ENCODE measurements at regions not wholly inside any gene's neighbourhood (a gene's known extent, or its start where the extent isn't known, plus 50 kb on each side); places are given as distances from the start of the nearest gene placed in this dataset.
"Not testable (repeated sequence)": the region's sequence is repeated elsewhere in the genome, so short reads cannot be mapped to it uniquely, and the experiment has no call there.

DNA sequence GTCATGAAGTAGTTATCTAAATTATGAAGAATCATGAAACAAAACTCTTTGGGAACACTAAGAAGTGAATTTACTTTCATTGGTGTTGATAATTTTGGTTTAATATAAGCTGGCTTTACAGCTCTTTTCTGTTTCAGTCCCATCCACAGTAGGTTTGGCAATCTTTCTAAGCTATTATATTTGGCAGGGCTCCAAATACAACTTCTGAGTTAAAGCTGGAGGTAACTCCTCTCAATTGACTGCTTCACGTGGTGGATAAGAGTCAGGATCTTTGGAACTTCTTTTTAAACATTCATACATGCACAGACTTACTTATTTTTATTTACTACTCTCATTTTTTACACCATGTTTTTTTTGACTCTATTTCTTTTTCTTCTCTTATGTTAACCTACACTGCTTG, 106.5 kb upstream of the EPHA3 start:
- H3K27me3 ChIP-seq (ENCODE audit: control insufficient read depth, insufficient read depth, low read length): no peaks in the 10 kb centered on the region
- H3K9ac ChIP-seq (ENCODE audit: low read length): no peak overlapping the region
- no peak overlapping the region for H3K4me3 ChIP-seq (ENCODE audit: low read length)
- no peaks in the 10 kb centered on the region for H3K4me1 ChIP-seq (ENCODE audit: control insufficient read depth, low read depth, low read length)
- no peaks in the 10 kb centered on the region for H3K36me3 ChIP-seq (ENCODE audit: control insufficient read depth, low read depth, low read length)
- no peaks in the 10 kb centered on the region for H3K9me3 ChIP-seq (ENCODE audit: control insufficient read depth, low read depth, low read length)
- no peak overlapping the region for H3K27ac ChIP-seq (ENCODE audit: low read length)

DNA sequence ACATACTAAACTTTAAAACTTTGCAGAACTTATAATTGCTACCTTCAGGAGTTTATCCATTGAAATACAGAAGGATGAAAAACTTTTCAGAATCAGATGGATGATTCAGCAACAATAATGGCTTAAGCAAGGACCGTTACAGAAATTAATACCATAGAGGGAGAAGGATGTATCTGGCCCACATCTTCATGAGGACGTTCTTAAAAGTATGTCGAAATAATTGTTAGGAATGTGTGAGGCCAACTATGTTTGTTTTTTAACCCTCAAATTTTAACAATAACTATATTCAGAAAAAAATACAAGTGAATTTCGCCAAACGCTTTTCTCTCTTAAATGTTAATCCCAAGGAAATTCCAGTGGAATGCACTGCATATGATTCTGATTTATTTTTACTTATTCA, 105.2 kb upstream of the EPHA3 start:
- H3K4me1 ChIP-seq (ENCODE audit: control insufficient read depth, low read depth, low read length): no peaks in the 10 kb centered on the region

DNA sequence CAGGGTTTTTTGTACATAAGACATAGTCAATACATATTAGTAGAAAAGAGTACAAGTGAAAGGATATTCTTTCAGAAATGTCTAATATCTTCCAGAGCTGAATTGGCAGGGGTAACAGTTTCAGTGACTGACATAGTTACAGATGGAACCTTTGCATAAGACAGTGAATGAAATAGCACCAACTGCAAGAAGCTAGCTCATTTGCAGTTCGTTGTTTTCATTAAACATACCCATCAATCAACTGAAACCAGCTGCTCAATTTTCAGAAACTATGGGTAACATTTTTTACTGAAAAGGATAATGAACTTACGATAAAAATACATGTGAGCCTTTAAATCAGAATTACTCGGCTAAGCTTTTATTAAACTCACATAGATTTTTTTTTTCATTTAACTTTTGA, 93.9 kb upstream of the EPHA3 start:
- no peaks in the 10 kb centered on the region for H3K9me3 ChIP-seq (ENCODE audit: control insufficient read depth, low read depth, low read length)
- H3K36me3 ChIP-seq (ENCODE audit: control insufficient read depth, low read depth, low read length): no peaks in the 10 kb centered on the region
- H3K4me3 ChIP-seq (ENCODE audit: low read length): no peak overlapping the region
- no peak overlapping the region for H3K9ac ChIP-seq (ENCODE audit: low read length)
- no peaks in the 10 kb centered on the region for H3K27me3 ChIP-seq (ENCODE audit: control insufficient read depth, insufficient read depth, low read length)
- H3K27ac ChIP-seq (ENCODE audit: low read length): no peak overlapping the region
- no peaks in the 10 kb centered on the region for H3K4me1 ChIP-seq (ENCODE audit: control insufficient read depth, low read depth, low read length)

More for the DNA sequence above, 105.2 kb upstream of the EPHA3 start:
- Histone ChIP-seq H3K27ac (ENCODE audit: low read length) (no peak overlapping the region), H3K27me3 (ENCODE audit: control insufficient read depth, insufficient read depth, low read length) (no peaks in the 10 kb centered on the region), H3K36me3 (ENCODE audit: control insufficient read depth, low read depth, low read length) (no peaks in the 10 kb centered on the region), H3K9ac (ENCODE audit: low read length) (no peak overlapping the region), H3K9me3 (ENCODE audit: control insufficient read depth, low read depth, low read length) (no peaks in the 10 kb centered on the region), H3K4me3 (ENCODE audit: low read length) (no peak overlapping the region)

DNA sequence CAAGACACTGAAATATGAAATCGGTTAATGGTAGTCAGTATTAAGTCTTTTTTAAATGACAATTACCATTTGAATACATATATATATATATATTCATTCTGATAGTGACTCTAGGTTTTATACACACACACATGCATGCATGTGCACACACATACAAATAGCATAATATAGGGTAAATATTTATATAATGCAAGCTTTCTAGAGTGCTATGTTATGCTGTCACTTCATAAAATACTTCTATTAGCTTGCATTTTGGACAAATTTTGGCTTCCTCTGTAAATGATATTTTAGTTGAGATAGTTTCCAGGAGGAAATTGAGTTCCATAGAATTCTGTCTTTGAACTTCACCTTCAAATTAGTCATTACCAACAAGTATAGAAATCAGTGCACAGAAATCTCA, 89.9 kb upstream of the EPHA3 start:
- no peak overlapping the region for H3K27ac ChIP-seq (ENCODE audit: low read length)
- no peaks in the 10 kb centered on the region for H3K27me3 ChIP-seq (ENCODE audit: control insufficient read depth, insufficient read depth, low read length)
- H3K9me3 ChIP-seq (ENCODE audit: control insufficient read depth, low read depth, low read length): no peaks in the 10 kb centered on the region
- H3K36me3 ChIP-seq (ENCODE audit: control insufficient read depth, low read depth, low read length): no peaks in the 10 kb centered on the region
- H3K9ac ChIP-seq (ENCODE audit: low read length): no peak overlapping the region
- H3K4me3 ChIP-seq (ENCODE audit: low read length): no peak overlapping the region
- H3K4me1 ChIP-seq (ENCODE audit: control insufficient read depth, low read depth, low read length): no peaks in the 10 kb centered on the region

DNA sequence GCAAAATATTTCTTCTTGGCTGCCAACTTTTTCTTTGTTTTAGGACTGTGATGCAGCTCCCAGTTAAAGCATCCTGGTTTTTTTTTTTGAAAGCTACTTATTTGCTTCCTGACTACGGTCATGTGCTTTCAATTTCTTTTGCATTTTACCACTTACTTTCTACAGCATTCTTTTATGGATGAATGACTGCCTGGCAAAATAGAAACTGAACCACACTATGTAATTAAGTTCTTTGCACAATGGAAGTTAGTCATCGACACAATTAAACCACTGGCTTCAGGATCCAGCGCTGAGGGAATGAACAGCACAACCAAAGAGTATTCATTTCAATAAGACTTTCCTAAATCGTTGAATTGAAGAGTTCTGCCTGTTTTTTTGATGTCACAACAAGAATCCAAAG, 82.2 kb upstream of the EPHA3 start:
- Histone ChIP-seq H3K4me3 (ENCODE audit: low read length) (no peak overlapping the region), H3K9ac (ENCODE audit: low read length) (no peak overlapping the region), H3K36me3 (ENCODE audit: control insufficient read depth, low read depth, low read length) (no peaks in the 10 kb centered on the region), H3K4me1 (ENCODE audit: control insufficient read depth, low read depth, low read length) (no peaks in the 10 kb centered on the region), H3K9me3 (ENCODE audit: control insufficient read depth, low read depth, low read length) (no peaks in the 10 kb centered on the region), H3K27me3 (ENCODE audit: control insufficient read depth, insufficient read depth, low read length) (no peaks in the 10 kb centered on the region), H3K27ac (ENCODE audit: low read length) (no peak overlapping the region)

DNA sequence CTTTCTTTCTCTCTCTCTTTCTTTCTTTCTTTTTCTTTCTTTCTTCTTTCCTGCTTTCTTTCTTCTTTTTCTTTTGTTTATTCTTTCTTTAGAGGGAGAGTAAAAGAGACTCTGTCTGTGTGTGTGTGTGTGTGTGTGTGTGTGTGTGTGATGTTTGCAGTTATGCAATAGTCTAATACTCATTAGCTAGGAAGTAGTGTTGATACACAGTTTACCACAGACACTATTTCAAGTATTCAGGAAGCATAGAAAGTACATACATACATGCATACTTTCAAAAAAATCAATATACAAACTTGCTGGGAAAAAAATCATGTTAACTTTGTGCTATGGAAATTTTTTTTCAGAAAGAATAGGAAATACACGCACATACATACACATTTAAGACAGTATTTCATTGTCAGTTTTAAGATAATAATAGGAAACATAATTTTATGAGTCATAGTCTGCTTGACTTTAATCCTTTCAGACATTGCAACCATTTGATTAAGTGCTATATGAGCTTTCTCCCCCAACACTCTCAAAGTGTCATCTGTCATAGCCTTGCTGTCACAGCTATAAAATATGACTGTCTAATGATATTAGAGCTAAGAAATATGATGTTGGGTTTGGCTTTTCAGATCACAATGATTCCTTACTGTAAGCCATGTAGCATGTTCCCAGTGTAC, 74.9 kb upstream of the EPHA3 start:
- H3K27me3 ChIP-seq (ENCODE audit: control insufficient read depth, insufficient read depth, low read length): no peaks in the 10 kb centered on the region
- H3K4me1 ChIP-seq (ENCODE audit: control insufficient read depth, low read depth, low read length): no peaks in the 10 kb centered on the region
- H3K36me3 ChIP-seq (ENCODE audit: control insufficient read depth, low read depth, low read length): no peaks in the 10 kb centered on the region
- H3K4me3 ChIP-seq (ENCODE audit: low read length): no peak overlapping the region
- H3K9ac ChIP-seq (ENCODE audit: low read length): no peak overlapping the region
- no peaks in the 10 kb centered on the region for H3K9me3 ChIP-seq (ENCODE audit: control insufficient read depth, low read depth, low read length)
- H3K27ac ChIP-seq (ENCODE audit: low read length): no peak overlapping the region

DNA sequence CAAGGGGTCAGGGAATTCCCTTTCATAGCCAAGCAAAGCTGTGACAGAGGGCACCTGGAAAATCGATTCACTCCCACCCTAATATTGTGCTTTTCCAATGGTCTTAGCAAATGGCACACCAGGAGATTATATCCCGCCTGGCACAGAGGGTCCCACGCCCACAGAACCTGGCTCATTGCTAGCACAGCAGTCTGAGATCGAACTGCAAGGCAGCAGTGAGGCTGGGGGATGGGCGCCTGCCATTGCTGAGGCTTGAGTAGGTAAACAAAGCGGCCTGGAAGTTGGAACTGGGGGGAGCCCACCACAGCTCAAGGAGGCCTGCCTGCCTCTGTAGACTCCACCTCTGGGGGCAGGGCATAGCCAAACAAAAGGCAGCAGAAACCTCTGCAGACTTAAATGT, 72.7 kb upstream of the EPHA3 start:
- not testable (repeated sequence) for H3K4me3 ChIP-seq (ENCODE audit: low read length); H3K9me3 ChIP-seq (ENCODE audit: control insufficient read depth, low read depth, low read length); H3K9ac ChIP-seq (ENCODE audit: low read length); H3K36me3 ChIP-seq (ENCODE audit: control insufficient read depth, low read depth, low read length); H3K27me3 ChIP-seq (ENCODE audit: control insufficient read depth, insufficient read depth, low read length); H3K27ac ChIP-seq (ENCODE audit: low read length); H3K4me1 ChIP-seq (ENCODE audit: control insufficient read depth, low read depth, low read length)

DNA sequence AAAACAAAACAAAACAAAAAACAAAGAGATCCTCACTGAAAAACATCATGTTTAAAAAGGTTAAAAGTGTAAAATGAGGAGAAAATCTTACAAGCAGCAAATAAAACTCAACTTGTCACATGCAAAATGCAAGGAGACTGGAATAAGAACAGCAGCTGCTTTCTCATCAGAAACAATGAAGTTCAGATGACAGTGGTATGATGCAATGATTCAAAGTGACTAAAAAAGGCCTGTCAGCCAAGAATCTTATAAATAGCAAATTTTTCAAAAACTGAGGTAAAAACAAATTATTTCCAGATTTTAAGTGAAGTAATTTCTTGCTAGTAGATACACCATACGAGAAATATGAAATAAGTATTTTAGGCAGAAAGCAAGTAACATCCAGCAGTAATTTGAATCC, 68.6 kb upstream of the EPHA3 start:
- H3K9ac ChIP-seq (ENCODE audit: low read length): no peak overlapping the region
- H3K36me3 ChIP-seq (ENCODE audit: control insufficient read depth, low read depth, low read length): no peaks in the 10 kb centered on the region
- H3K4me1 ChIP-seq (ENCODE audit: control insufficient read depth, low read depth, low read length): no peaks in the 10 kb centered on the region
- H3K27ac ChIP-seq (ENCODE audit: low read length): no peak overlapping the region
- H3K27me3 ChIP-seq (ENCODE audit: control insufficient read depth, insufficient read depth, low read length): no peaks in the 10 kb centered on the region
- H3K4me3 ChIP-seq (ENCODE audit: low read length): no peak overlapping the region
- H3K9me3 ChIP-seq (ENCODE audit: control insufficient read depth, low read depth, low read length): no peaks in the 10 kb centered on the region

DNA sequence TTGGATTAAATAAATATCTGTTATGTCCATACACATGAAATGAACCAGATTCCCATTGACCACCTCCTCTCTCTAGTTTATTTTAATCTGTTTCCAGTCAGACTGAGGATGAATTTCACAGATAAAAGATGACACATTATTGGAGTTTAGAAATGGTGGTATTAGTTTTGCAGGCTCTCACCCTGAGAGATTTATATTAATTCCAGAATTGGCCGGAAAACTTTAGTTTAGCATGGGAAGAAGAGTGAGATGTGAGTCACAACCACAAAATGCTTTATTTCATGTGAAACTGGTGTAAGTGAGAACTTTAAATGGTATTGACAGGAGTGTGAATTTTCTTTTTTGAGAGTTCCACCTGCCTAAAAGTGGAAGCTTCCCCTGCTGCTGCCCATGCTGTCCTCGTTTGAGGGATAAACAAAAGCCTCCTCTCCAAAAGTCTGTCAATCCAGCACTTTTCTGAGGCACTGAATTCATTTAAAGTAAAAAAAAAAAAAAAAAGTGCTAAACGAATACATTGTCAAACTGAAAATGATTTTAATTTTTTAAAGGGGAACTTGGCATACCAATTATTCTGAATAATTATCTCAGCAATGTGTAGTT, 65.1 kb upstream of the EPHA3 start:
- Histone ChIP-seq H3K27ac (ENCODE audit: low read length) (no peak overlapping the region), H3K4me3 (ENCODE audit: low read length) (no peak overlapping the region), H3K9ac (ENCODE audit: low read length) (no peak overlapping the region), H3K4me1 (ENCODE audit: control insufficient read depth, low read depth, low read length) (peaks cover 15% of the 10 kb centered on the region), H3K36me3 (ENCODE audit: control insufficient read depth, low read depth, low read length) (no peaks in the 10 kb centered on the region), H3K9me3 (ENCODE audit: control insufficient read depth, low read depth, low read length) (no peaks in the 10 kb centered on the region), H3K27me3 (ENCODE audit: control insufficient read depth, insufficient read depth, low read length) (no peaks in the 10 kb centered on the region)

DNA sequence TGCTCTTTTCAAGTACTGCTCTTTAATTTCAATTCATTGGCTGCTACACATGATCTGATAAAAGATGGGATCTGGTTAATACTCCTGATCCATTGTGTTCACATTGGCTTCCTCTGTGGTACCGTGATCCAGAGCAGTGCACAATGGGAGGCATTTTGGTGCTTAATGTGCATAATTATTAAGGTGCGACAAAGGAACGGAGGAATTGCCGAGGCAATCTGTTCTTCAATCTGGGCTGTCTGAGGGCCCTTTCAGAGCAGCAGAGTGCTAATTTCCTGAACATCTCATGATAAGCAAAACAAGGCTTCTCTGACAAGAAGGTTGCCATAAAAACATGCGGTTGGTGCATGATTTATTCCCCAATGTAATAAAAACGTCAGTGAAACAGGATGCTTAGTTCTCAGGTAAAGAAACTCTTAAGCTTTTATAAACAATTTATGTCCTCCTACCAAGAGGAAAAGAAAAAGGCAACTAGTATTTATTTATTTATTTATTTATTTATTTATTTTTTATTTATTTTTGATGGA, 64.0 kb upstream of the EPHA3 start:
- Histone ChIP-seq H3K36me3 (ENCODE audit: control insufficient read depth, low read depth, low read length) (no peaks in the 10 kb centered on the region), H3K27me3 (ENCODE audit: control insufficient read depth, insufficient read depth, low read length) (no peaks in the 10 kb centered on the region), H3K9ac (ENCODE audit: low read length) (no peak overlapping the region), H3K4me3 (ENCODE audit: low read length) (no peak overlapping the region), H3K4me1 (ENCODE audit: control insufficient read depth, low read depth, low read length) (peaks cover 15% of the 10 kb centered on the region), H3K27ac (ENCODE audit: low read length) (no peak overlapping the region), H3K9me3 (ENCODE audit: control insufficient read depth, low read depth, low read length) (no peaks in the 10 kb centered on the region)

DNA sequence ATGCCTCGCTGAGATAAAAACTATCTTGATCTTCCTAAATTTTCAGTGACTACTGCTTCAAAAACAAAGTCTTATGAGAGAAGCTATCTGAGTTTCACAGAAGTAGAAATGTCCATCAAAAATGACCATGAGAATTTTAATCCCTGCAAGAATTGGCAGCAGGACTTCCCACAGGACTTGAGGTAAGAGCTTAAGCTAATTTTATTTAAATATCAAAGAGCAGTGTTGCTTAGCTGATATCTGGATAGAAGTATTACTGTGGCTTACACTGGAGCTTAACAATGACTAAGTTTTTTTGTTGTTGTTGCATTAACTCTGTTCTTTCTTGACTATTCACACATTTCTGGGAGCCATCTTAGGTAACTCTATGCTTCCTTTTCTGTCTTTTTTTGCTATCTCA, 60.8 kb upstream of the EPHA3 start:
- Histone ChIP-seq H3K4me3 (ENCODE audit: low read length) (no peak overlapping the region), H3K4me1 (ENCODE audit: control insufficient read depth, low read depth, low read length) (peaks cover 15% of the 10 kb centered on the region), H3K36me3 (ENCODE audit: control insufficient read depth, low read depth, low read length) (no peaks in the 10 kb centered on the region)

DNA sequence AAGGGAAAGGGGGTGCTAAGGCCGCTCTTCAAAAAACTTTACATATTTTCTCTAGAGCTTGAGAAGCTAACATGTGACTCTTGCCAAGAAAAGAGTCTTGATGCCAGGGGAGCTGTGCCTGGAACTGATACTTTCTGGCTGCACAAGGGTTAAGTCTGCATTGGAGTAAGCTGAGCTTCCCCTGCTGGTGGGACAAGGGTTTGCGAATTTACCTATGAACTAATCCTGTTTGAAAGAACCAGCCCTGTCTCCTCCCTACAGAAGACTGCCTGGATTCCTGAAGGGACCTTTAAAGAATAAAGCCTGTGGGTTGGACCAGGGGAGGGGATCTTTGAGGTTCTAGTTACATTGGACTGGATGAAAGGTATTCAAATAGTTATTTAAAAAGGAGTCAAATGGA, 58.3 kb upstream of the EPHA3 start:
- no peak overlapping the region for H3K27ac ChIP-seq (ENCODE audit: low read length)
- H3K9me3 ChIP-seq (ENCODE audit: control insufficient read depth, low read depth, low read length): no peaks in the 10 kb centered on the region
- no peaks in the 10 kb centered on the region for H3K27me3 ChIP-seq (ENCODE audit: control insufficient read depth, insufficient read depth, low read length)
- no peak overlapping the region for H3K4me3 ChIP-seq (ENCODE audit: low read length)
- H3K4me1 ChIP-seq (ENCODE audit: control insufficient read depth, low read depth, low read length): peaks cover 15% of the 10 kb centered on the region
- H3K36me3 ChIP-seq (ENCODE audit: control insufficient read depth, low read depth, low read length): no peaks in the 10 kb centered on the region
- H3K9ac ChIP-seq (ENCODE audit: low read length): no peak overlapping the region

More for the DNA sequence above, 60.8 kb upstream of the EPHA3 start:
- H3K27ac ChIP-seq (ENCODE audit: low read length): no peak overlapping the region
- no peaks in the 10 kb centered on the region for H3K9me3 ChIP-seq (ENCODE audit: control insufficient read depth, low read depth, low read length)
- H3K27me3 ChIP-seq (ENCODE audit: control insufficient read depth, insufficient read depth, low read length): no peaks in the 10 kb centered on the region
- H3K9ac ChIP-seq (ENCODE audit: low read length): no peak overlapping the region

All from iPS-18a (cell line).